ENCODE measurements at regions not wholly inside any gene's neighbourhood (a gene's known extent, or its start where the extent isn't known, plus 50 kb on each side); places are given as distances from the start of the nearest gene placed in this dataset.

- TF ChIP-seq POLR2A (IDR thresholded peaks at IDR 0.05) = no peak
- TF ChIP-seq, protein P1, sequence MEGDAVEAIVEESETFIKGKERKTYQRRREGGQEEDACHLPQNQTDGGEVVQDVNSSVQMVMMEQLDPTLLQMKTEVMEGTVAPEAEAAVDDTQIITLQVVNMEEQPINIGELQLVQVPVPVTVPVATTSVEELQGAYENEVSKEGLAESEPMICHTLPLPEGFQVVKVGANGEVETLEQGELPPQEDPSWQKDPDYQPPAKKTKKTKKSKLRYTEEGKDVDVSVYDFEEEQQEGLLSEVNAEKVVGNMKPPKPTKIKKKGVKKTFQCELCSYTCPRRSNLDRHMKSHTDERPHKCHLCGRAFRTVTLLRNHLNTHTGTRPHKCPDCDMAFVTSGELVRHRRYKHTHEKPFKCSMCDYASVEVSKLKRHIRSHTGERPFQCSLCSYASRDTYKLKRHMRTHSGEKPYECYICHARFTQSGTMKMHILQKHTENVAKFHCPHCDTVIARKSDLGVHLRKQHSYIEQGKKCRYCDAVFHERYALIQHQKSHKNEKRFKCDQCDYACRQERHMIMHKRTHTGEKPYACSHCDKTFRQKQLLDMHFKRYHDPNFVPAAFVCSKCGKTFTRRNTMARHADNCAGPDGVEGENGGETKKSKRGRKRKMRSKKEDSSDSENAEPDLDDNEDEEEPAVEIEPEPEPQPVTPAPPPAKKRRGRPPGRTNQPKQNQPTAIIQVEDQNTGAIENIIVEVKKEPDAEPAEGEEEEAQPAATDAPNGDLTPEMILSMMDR (IDR thresholded peaks at IDR 0.05) = no peak
Measured at GRCh38 chr10:131681122-131681521, 219.7 kb upstream of the PPP2R2D start.
